WTC11 (cell line): ENCODE measurements at regions not wholly inside any gene's neighbourhood (a gene's known extent, or its start where the extent isn't known, plus 50 kb on each side); places are given as distances from the start of the nearest gene placed in this dataset.

Source experiments
- ATF2 ChIP-seq: sonication (generic); formaldehyde crosslinking; IDR thresholded peaks from 2 replicates; pipeline ENCODE4 v1.8.1; 2022; ENCODE audit warnings: low read depth, missing genetic modification reagents, borderline replicate concordance
- CBFB ChIP-seq: sonication (generic); formaldehyde crosslinking; IDR thresholded peaks from 2 replicates; pipeline ENCODE4 v1.8.1; 2022; ENCODE audit warnings: mild to moderate bottlenecking, low read depth, missing genetic modification reagents
- CREM ChIP-seq: sonication (generic); formaldehyde crosslinking; IDR thresholded peaks from 2 replicates; pipeline ENCODE4 v1.8.1; 2022; ENCODE audit warnings: mild to moderate bottlenecking, missing genetic modification reagents, moderate library complexity
- CTCF ChIP-seq: fragments of 200-600 bp; IDR thresholded peaks from 2 replicates; pipeline ENCODE4 v1.8.0; 2022; ENCODE audit warnings: antibody characterized with exemption
- ETV6 ChIP-seq: sonication (generic); formaldehyde crosslinking; IDR thresholded peaks from 2 replicates; pipeline ENCODE4 v1.8.1; 2022; ENCODE audit warnings: mild to moderate bottlenecking, missing genetic modification reagents
- JAZF1 ChIP-seq: fragments of 250-450 bp; sonication (Bioruptor Pico); IDR thresholded peaks from 2 replicates; pipeline ENCODE4 v1.9.0; 2021; ENCODE audit warnings: moderate library complexity, mild to moderate bottlenecking, inconsistent platforms
- MAX ChIP-seq: sonication (generic); formaldehyde crosslinking; IDR thresholded peaks from 2 replicates; pipeline ENCODE4 v1.8.0; 2022; ENCODE audit warnings: mild to moderate bottlenecking, missing genetic modification reagents
- NR2C2 ChIP-seq: sonication (generic); formaldehyde crosslinking; IDR thresholded peaks from 2 replicates; pipeline ENCODE4 v1.8.0; 2022; ENCODE audit warnings: mild to moderate bottlenecking, missing genetic modification reagents
- PRDM15 ChIP-seq: sonication (generic); formaldehyde crosslinking; IDR thresholded peaks from 2 replicates; pipeline ENCODE4 v1.8.0; 2022; ENCODE audit warnings: missing genetic modification reagents
- SMAD3 ChIP-seq: sonication (generic); formaldehyde crosslinking; IDR thresholded peaks from 2 replicates; pipeline ENCODE4 v1.8.0; 2022; ENCODE audit warnings: missing genetic modification reagents, mild to moderate bottlenecking, borderline replicate concordance
- ZNF219 ChIP-seq: sonication (generic); formaldehyde crosslinking; IDR thresholded peaks from 2 replicates; pipeline ENCODE4 v1.8.0; 2023; ENCODE audit warnings: missing genetic modification reagents, mild to moderate bottlenecking, borderline replicate concordance

DNA sequence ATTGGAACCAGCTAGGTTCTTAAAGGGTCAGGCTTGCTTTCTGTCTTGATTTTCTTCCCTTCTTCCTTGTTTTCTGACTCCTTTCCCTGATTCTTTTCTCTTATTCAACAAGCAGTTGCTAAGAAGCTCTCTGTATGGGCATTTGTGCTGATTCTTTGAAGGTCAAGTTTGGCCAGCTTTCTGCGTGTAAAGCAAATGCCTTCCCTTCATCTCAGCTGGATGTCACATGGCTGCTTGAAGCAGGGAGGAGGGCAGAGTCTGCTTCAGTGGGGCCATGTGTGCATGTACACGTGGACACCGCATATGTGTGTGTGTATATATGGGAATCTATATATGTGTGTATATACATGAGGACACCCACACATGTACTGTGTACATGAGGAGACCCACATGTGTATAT is 139.9 kb upstream of the ATP6AP2 start:
- TF ChIP-seq ATF2 (CRISPR knock-in tag) (no peak), CTCF (no peak), MAX (no peak), ETV6 (CRISPR knock-in tag) (no peak), CREM (CRISPR knock-in tag) (no peak), ZNF219 (no peak), SMAD3 (CRISPR knock-in tag) (no peak), PRDM15 (CRISPR knock-in tag) (no peak), JAZF1 (CRISPR knock-in tag) (no peak), CBFB (CRISPR knock-in tag) (no peak), NR2C2 (no peak)
